T47D (cell line): ENCODE measurements at regions not wholly inside any gene's neighbourhood (a gene's known extent, or its start where the extent isn't known, plus 50 kb on each side); places are given as distances from the start of the nearest gene placed in this dataset.
"Not testable (repeated sequence)": the region's sequence is repeated elsewhere in the genome, so short reads cannot be mapped to it uniquely, and the experiment has no call there.

Experiments used
- DNase-seq, 2 experiments: peaks; one replicate each; pipeline versions ENCODE4 v3.0.0 to v3.0.0-alpha.2; 2011 to 2012; ENCODE audit warnings: low read depth in 1 of 2, low spot score in 1 of 2
- JUND ChIP-seq: IDR thresholded peaks from 2 replicates; pipeline ENCODE4 v1.6.1; 2012; ENCODE audit warnings: low read depth
- in situ Hi-C: cut with HindIII; loops from 2 replicates; pipeline ENCODE4 v1.10.0; 2016; ENCODE audit warnings: low sequenced_read_pairs, low pct_unique_long_range_greater_than_20kb

GRCh38 chr1:233722212-233722979 lies 108.5 kb downstream of the KCNK1 start:
- TF ChIP-seq JUND: no peak
- no peak for DNase-seq
- in situ Hi-C loops: no loop called here

GRCh38 chr1:233723387-233723786 lies 109.5 kb downstream of the KCNK1 start:
- DNase-seq: no peak
- in situ Hi-C loops: no loop called here
- no peak for TF ChIP-seq JUND

GRCh38 chr1:233724131-233724631 lies 110.3 kb downstream of the KCNK1 start:
- DNase-seq, in situ Hi-C loops: not testable (repeated sequence)

DNA sequence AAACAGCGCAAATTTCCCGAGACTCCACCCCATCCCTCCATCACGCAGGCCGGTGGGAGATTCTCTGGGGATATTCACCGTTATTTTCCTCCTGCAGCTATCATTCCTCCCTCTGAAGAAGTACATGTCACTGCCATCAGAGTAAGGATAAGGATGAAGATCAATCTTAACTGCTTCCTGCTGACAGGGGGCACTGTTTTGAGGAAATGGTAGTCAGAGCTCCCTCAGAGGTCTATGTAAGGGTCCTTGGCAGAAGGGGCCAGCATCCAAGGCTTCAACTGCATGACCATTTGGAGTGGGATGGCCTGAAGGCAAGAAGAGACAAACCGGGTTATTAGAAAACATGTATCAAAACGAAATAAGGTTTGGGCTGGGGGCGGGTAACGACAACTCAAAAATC lies 111.5 kb downstream of the KCNK1 start:
- no peak for TF ChIP-seq JUND
- in situ Hi-C loops: no loop called here
- DNase-seq: no peak

DNA sequence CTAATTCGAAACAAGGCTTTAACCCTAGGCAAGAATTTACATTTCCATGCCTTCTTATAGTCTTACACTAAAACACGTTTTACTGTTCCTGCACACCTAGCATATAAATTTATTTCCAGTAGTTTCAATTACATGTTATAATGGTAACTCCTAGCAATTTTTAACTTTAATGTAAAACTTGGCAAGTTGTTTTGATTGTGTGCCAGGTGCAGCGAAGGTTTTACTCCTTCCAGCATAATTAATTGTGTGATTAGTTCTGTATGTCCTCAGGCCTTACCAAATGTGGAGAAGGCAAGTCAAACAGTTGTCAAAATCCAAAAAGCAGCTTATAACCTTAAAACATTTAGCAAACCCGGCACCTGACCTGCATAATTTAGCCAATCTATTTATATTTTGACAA lies 114.8 kb downstream of the KCNK1 start:
- in situ Hi-C loops: no loop called here
- no peak for DNase-seq
- TF ChIP-seq JUND: no peak

DNA sequence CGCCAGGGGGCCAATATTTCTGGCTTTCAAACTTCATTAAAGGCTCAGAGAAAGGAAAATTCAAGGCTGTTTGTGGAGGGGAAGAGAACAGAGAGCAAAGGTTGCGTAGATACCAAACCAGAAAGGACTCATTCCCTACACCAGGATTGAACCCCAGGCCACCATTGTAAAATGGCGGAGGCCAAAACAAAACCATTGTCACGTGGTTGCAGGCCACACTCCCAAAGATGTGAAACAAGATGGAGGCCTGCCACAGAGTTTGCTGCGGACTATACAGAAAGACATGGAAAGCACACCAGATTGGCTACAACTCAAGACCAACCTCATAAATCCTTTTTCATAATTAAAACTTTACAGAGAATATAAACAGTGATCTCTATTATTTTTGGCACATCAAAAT lies 116.5 kb downstream of the KCNK1 start:
- TF ChIP-seq JUND: no peak
- in situ Hi-C loops: no loop called here
- no peak for DNase-seq

DNA sequence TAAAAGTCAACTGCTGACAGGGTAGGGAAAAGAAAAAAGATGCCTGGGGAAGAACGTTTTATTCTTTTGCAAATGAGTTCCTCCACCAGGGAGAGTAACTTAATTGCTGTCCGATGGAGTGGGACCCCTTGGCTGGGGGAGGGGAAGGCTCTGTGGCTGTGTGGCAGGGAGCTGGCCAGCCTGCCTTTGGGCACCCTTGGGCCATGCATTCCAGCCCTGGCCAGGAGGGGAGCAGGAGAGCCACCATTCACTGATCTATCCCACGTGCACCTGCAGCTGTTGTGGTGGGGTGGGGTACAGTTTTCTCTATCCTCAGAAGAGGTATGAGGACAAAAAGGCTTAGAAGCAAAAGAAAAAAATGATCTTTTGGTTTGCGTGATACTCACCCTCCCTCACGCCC lies 116.9 kb downstream of the KCNK1 start:
- in situ Hi-C loops: no loop called here
- DNase-seq: no peak
- TF ChIP-seq JUND: no peak

GRCh38 chr1:233732206-233732605 lies 118.3 kb downstream of the KCNK1 start:
- no peak for DNase-seq
- TF ChIP-seq JUND: no peak
- in situ Hi-C loops: no loop called here

GRCh38 chr1:233734456-233734855 lies 120.5 kb downstream of the KCNK1 start:
- DNase-seq: no peak
- in situ Hi-C loops: no loop called here
- TF ChIP-seq JUND: no peak

- peak in 1 of 2 experiments; percentile 43 for DNase-seq
- TF ChIP-seq JUND: no peak
- in situ Hi-C loops: no loop called here
Observed at GRCh38 chr1:233735331-233735730, 121.4 kb downstream of the KCNK1 start.

DNA sequence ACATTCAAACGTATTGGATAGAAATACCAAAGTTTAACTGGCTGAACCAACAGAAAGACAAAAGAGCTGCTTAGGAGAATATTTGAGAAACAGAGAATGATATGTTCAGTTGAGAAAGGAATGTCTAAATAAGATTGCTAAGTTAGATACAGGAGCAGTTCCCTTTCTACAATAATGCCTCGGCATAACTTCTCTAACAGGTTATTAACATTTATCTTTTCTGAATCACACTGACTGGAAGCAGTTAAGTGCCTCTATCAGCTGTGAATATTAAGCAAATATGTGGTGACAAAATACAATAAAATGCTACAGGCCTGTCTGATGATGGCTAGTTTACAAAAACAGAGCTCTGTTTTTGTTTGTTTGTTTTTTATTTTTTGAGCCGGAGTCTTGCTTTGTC lies 121.9 kb downstream of the KCNK1 start:
- TF ChIP-seq JUND: no peak
- peak in 1 of 2 experiments; percentile 65 for DNase-seq
- in situ Hi-C loops: no loop called here

GRCh38 chr1:233737341-233737740 lies 123.4 kb downstream of the KCNK1 start:
- in situ Hi-C loops: no loop called here

DNA sequence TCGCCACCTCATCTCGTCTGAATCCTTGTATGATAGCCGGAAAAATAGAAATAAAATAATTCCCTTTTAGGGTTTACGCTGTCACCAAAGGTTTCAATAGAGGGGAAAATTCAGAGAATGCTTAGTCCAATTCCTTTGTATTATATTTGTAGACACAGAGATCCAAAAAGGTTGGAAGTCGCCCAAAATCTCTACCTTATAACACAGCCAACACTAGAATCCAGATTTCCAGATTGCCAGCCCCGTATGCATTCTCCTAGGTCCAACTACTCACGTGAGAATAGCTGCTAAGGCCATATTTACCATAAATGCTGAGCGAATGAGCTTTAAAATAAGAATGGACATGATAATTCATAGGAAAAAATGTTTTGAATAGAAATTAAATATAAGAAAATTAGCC lies 124.5 kb downstream of the KCNK1 start:
- DNase-seq: no peak
- TF ChIP-seq JUND: no peak
- in situ Hi-C loops: no loop called here

More at GRCh38 chr1:233737341-233737740, 123.4 kb downstream of the KCNK1 start:
- no peak for TF ChIP-seq JUND
- no peak for DNase-seq

DNA sequence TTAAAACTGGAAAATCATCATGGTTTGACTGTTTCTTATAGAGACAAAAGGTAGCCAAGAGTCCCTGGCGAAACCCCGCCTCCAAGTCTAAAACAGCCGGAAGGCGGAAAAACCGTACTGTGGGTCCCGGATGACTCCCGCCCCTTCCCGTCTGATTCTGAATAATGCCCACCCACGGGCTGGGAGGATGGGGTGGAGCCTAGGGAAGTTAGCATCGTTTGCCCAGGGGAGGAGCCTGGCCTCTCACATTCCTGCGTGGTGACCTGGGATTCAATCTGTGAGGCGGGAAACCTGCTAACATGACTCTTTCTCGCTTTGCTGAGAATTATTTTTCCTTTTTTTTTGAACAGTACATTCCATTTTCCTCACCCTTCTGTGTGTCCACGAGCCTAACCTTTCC lies 124.9 kb downstream of the KCNK1 start:
- no peak for DNase-seq
- TF ChIP-seq JUND: no peak
- in situ Hi-C loops: no loop called here
